ENCODE measurements at regions not wholly inside any gene's neighbourhood (a gene's known extent, or its start where the extent isn't known, plus 50 kb on each side); places are given as distances from the start of the nearest gene placed in this dataset.

- TF ChIP-seq CTCF (IDR thresholded peaks at IDR 0.05): no peak
- no peak for TF ChIP-seq POLR2A (IDR thresholded peaks at IDR 0.05)
These were observed 229.1 kb upstream of the ACVR2A start for GRCh38 chr2:147615726-147616125.

All from testis (tissue), 2 donors.